CD4-positive, CD25-positive, alpha-beta regulatory T cell (primary cell): ENCODE measurements at regions not wholly inside any gene's neighbourhood (a gene's known extent, or its start where the extent isn't known, plus 50 kb on each side); places are given as distances from the start of the nearest gene placed in this dataset.

Experiments
- ATAC-seq, 2 donors: fragments of 150-1000 bp; cut with Tn5 transposase; one replicate each; pipeline ENCODE4 v1.10.0; 2021; ENCODE audit warnings: low read depth in 2 of 2, moderate number of reproducible peaks in 2 of 2, moderate library complexity in 1 of 2
- DNase-seq, 3 donors: peaks; one replicate each; pipeline versions ENCODE4 v3.0.0 to v3.0.0-alpha.2; 2012 to 2022; ENCODE audit warnings: mixed read lengths in 1 of 3
- H3K27ac ChIP-seq: one replicate; pipeline ENCODE4 v1.7.0; 2013; ENCODE audit warnings: mild to moderate bottlenecking, low read length; ENCODE audit not compliant: insufficient read depth, poor library complexity, severe bottlenecking
- H3K27me3 ChIP-seq: one replicate; pipeline ENCODE4 v1.7.0; 2013; ENCODE audit warnings: low read length; ENCODE audit not compliant: control insufficient read depth, insufficient read depth
- H3K36me3 ChIP-seq: one replicate; pipeline ENCODE4 v1.7.0; 2013; ENCODE audit warnings: mild to moderate bottlenecking, low read length, moderate library complexity; ENCODE audit not compliant: control insufficient read depth, insufficient read depth
- H3K4me1 ChIP-seq: 2 replicates; pipeline ENCODE4 v1.7.0; 2013; ENCODE audit warnings: mild to moderate bottlenecking, low read length; ENCODE audit not compliant: insufficient read depth, control insufficient read depth, poor library complexity, severe bottlenecking
- H3K4me3 ChIP-seq: one replicate; pipeline ENCODE4 v1.7.0; 2013; ENCODE audit warnings: low read depth, mild to moderate bottlenecking, low read length, moderate library complexity
- H3K9me3 ChIP-seq, 2 experiments: 1 replicate in 1 of 2; 2 replicates in 1 of 2; pipeline ENCODE4 v1.7.0; 2013; ENCODE audit warnings: low read length in 2 of 2, mild to moderate bottlenecking in 1 of 2, moderate library complexity in 1 of 2; ENCODE audit not compliant: control insufficient read depth in 2 of 2
- H3K27ac Mint-ChIP-seq, 3 donors: one replicate each; pipeline ENCODE4 v1.8.0; 2020 to 2022; ENCODE audit warnings: mild to moderate bottlenecking in 3 of 3, mixed read lengths in 3 of 3, moderate library complexity in 2 of 3
- H3K27me3 Mint-ChIP-seq: one replicate; pipeline ENCODE4 v1.8.0; 2022; ENCODE audit warnings: mild to moderate bottlenecking, mixed read lengths
- H3K36me3 Mint-ChIP-seq: one replicate; pipeline ENCODE4 v1.8.0; 2020; ENCODE audit warnings: mixed read lengths
- H3K4me1 Mint-ChIP-seq, 4 donors: one replicate each; pipeline ENCODE4 v1.8.0; 2020 to 2022; ENCODE audit warnings: mixed read lengths in 4 of 4, mild to moderate bottlenecking in 1 of 4
- H3K4me3 Mint-ChIP-seq, 4 donors: one replicate each; pipeline ENCODE4 v1.8.0; 2020 to 2022; ENCODE audit warnings: mild to moderate bottlenecking in 4 of 4, mixed read lengths in 4 of 4, moderate library complexity in 3 of 4
- H3K9me3 Mint-ChIP-seq, 7 donors: one replicate each; pipeline ENCODE4 v1.8.0; 2020 to 2022; ENCODE audit warnings: mixed read lengths in 7 of 7, mild to moderate bottlenecking in 3 of 7, moderate library complexity in 2 of 7

DNA sequence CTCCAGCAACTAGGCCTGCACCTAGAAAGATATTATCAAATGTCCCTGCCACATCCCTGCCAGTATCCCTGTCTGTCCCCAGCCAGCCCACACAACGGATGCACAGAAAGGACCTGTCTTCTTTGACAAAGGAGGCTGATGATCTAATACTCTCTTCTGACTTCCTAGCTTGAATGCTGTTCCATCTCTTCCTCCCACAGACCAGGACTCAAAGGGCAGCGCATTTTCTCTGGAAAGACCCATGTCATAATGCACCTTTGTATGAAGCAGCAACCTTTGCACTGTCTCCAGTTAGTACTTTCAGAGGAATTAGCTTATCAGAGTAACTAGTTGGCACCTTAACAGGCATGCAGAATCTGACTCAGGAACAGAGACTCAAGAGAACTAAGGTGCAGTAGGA, 53.3 kb upstream of the TAF8 start:
- ATAC-seq (no peak), DNase-seq (no peak)
- H3K36me3 Mint-ChIP-seq = peaks cover 32% of the 10 kb centered on the region
- peaks cover 12 to 53% (median 28%) of the 10 kb centered on the region in 4 donors for H3K4me1 Mint-ChIP-seq
- H3K4me3 Mint-ChIP-seq = no peak overlapping the region
- H3K9me3 Mint-ChIP-seq = peaks cover 0 to 2% (median 0%) of the 10 kb centered on the region in 7 donors
- no peaks in the 10 kb centered on the region for H3K9me3 ChIP-seq
- H3K4me1 ChIP-seq = no peaks in the 10 kb centered on the region
- no peaks in the 10 kb centered on the region for H3K27me3 ChIP-seq
- no peak overlapping the region for H3K27ac ChIP-seq
- no peak overlapping the region for H3K4me3 ChIP-seq
- H3K36me3 ChIP-seq = peaks cover 34% of the 10 kb centered on the region
- peak overlapping the region; percentile 62 to 85 (median 80) for H3K27ac Mint-ChIP-seq
- H3K27me3 Mint-ChIP-seq = no peaks in the 10 kb centered on the region

DNA sequence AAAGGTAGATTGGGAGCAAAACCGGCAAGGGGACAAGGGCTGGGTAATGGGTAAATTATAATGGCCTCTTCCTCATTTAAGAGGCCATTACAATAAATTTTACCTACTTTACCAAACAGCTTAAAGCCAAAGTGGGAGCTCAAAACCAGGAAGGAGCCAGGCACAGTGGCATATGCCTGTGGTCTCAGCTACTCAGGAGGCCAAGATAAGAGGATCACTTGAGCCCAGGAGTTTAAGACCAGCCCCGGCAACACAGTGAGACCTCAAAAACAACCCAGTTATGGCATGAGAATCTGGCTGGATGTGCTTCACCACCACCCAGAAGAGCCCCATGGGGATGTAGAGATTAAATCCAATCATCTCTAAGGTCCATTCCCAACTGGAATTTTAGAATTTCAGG, 52.9 kb upstream of the TAF8 start:
- Histone ChIP-seq H3K27ac (no peak overlapping the region), H3K27me3 (no peaks in the 10 kb centered on the region), H3K4me3 (no peak overlapping the region), H3K36me3 (peaks cover 35% of the 10 kb centered on the region), H3K4me1 (no peaks in the 10 kb centered on the region), H3K9me3 (no peaks in the 10 kb centered on the region)
- Mint-ChIP-seq H3K36me3 (peaks cover 32% of the 10 kb centered on the region), H3K27ac (peak overlapping the region in 1 of 3 donors; percentile 85), H3K4me3 (no peak overlapping the region), H3K4me1 (peaks cover 12 to 54% (median 28%) of the 10 kb centered on the region in 4 donors), H3K9me3 (peaks cover 0 to 2% (median 0%) of the 10 kb centered on the region in 7 donors), H3K27me3 (no peaks in the 10 kb centered on the region)
- no peak for ATAC-seq
- DNase-seq = no peak
